ENCODE measurements at regions not wholly inside any gene's neighbourhood (a gene's known extent, or its start where the extent isn't known, plus 50 kb on each side); places are given as distances from the start of the nearest gene placed in this dataset.
"Not testable (repeated sequence)": the region's sequence is repeated elsewhere in the genome, so short reads cannot be mapped to it uniquely, and the experiment has no call there.

GRCh38 chr1:146472192-146472861 is 243.5 kb upstream of the NOTCH2NLA start:
- peak overlapping the region; percentile 38 for H3K27ac Mint-ChIP-seq
- H3K27me3 Mint-ChIP-seq; H3K9me3 Mint-ChIP-seq; H3K4me1 Mint-ChIP-seq; H3K36me3 Mint-ChIP-seq (ENCODE audit: low read depth): not testable (repeated sequence)
- ATAC-seq (replicated peaks): peak; percentile 100
- H3K4me3 Mint-ChIP-seq: peak overlapping the region; percentile 78

- H3K4me1 Mint-ChIP-seq; H3K27me3 Mint-ChIP-seq; H3K9me3 Mint-ChIP-seq; H3K27ac Mint-ChIP-seq; ATAC-seq (replicated peaks); H3K4me3 Mint-ChIP-seq; H3K36me3 Mint-ChIP-seq (ENCODE audit: low read depth): not testable (repeated sequence)
Observed at GRCh38 chr1:146459939-146460338, 231.1 kb upstream of the NOTCH2NLA start.

GRCh38 chr1:146459308-146459707 is 230.5 kb upstream of the NOTCH2NLA start:
- H3K27me3 Mint-ChIP-seq; H3K4me3 Mint-ChIP-seq; H3K9me3 Mint-ChIP-seq; ATAC-seq (replicated peaks); H3K36me3 Mint-ChIP-seq (ENCODE audit: low read depth); H3K4me1 Mint-ChIP-seq; H3K27ac Mint-ChIP-seq: not testable (repeated sequence)

DNA sequence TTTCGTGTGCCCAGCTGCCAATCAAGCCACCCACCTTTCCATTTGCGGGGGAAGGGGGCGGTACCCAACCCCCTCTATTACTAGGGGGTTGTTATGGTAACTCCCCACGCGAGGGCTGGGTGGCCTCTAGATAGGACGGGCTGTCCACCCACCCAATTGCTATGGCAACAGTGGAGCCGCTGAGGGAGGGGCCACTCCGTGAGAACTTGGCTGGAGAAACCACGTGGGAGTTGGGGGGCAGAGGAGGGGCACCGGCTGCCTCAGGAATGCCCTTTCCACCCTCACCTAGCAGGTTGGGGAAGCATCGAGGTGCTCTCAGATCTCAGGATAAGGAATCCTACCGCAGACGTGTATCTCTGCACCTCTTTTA is 220.0 kb upstream of the NOTCH2NLA start:
- H3K4me1 Mint-ChIP-seq: not testable (repeated sequence)

DNA sequence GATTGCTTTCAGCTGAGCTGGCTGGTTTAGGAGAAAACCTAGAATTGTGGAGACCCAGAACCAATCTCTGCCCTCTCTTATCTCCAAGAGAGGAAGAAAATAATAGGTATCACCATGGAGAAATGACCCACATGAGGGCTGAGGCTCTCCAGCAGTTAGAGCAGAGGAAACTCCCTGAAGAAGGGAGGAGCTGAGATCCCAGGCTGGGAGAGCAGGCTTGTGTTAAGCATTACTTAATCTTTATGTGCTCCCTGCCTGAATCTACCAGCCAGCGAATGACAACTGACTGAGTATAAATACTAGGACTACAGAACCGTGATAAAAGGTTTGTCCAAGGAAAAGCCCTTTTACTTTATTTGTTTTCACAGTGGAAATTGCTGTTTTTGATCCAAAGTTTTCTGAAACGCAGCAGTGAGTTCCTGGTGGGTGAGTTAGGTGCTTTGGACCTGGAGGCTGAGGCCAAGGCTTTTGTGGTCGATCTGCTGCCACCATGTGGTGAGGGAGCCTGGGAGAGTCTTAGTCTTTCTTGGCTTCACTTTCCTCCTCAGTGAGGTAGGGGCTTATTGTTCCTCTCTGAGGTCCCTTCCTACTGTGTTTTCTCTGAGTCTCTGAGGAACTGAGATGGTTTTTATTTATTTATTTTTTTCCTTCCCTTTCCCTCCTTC is 219.5 kb upstream of the NOTCH2NLA start:
- H3K4me1 Mint-ChIP-seq; H3K4me3 Mint-ChIP-seq; H3K36me3 Mint-ChIP-seq (ENCODE audit: low read depth); H3K27me3 Mint-ChIP-seq; H3K9me3 Mint-ChIP-seq; H3K27ac Mint-ChIP-seq: not testable (repeated sequence)
- ATAC-seq (replicated peaks): peak; percentile 49

More for the DNA sequence above, 220.0 kb upstream of the NOTCH2NLA start:
- not testable (repeated sequence) for H3K9me3 Mint-ChIP-seq; H3K36me3 Mint-ChIP-seq (ENCODE audit: low read depth); H3K27me3 Mint-ChIP-seq; H3K4me3 Mint-ChIP-seq; H3K27ac Mint-ChIP-seq
- peak; percentile 19 for ATAC-seq (replicated peaks)

DNA sequence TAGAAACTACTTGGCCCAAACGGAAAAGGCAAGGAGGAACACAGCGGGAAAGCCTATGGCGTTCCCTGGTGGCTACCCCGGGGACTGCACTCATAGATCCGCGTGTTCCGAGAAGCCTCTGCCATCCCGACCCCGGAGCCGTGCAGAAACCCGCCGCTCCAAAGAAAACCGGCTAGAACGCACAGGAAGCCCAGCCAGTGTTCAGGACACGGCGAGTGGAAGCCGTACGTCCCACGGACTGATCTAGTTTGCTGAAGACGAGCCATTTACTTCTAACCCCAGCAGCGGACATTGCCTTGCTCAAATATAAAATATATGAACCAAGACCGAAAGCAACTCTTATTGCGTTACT is 215.0 kb upstream of the NOTCH2NLA start:
- not testable (repeated sequence) for H3K27ac Mint-ChIP-seq; H3K4me3 Mint-ChIP-seq; H3K4me1 Mint-ChIP-seq; H3K27me3 Mint-ChIP-seq; ATAC-seq (replicated peaks); H3K9me3 Mint-ChIP-seq; H3K36me3 Mint-ChIP-seq (ENCODE audit: low read depth)

GRCh38 chr1:146443088-146443870 is 214.5 kb upstream of the NOTCH2NLA start:
- not testable (repeated sequence) for H3K4me1 Mint-ChIP-seq; H3K27me3 Mint-ChIP-seq; H3K27ac Mint-ChIP-seq; H3K36me3 Mint-ChIP-seq (ENCODE audit: low read depth); H3K4me3 Mint-ChIP-seq; H3K9me3 Mint-ChIP-seq
- peak; percentile 32 for ATAC-seq (replicated peaks)

DNA sequence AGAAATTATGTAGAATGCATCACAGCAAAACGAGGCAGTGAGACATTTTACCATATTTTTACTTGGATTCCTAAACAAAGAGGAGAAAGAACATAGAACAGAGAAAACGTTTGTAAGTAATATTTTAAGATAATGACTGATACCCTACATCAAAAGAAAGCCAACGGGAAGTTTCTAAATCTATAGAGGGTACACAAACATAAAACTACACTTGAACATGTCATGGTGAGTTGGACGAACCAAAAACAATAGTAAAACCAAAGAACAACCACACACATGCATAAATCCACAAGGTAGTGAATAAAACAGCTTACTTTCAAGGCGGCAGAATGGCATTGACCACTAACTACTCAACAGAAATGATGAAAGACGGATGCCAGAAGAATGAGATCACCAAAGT is 209.7 kb upstream of the NOTCH2NLA start:
- H3K4me3 Mint-ChIP-seq; H3K4me1 Mint-ChIP-seq; H3K27ac Mint-ChIP-seq; H3K27me3 Mint-ChIP-seq; H3K36me3 Mint-ChIP-seq (ENCODE audit: low read depth); H3K9me3 Mint-ChIP-seq; ATAC-seq (replicated peaks): not testable (repeated sequence)

GRCh38 chr1:146416642-146417041 is 187.8 kb upstream of the NOTCH2NLA start:
- not testable (repeated sequence) for H3K4me3 Mint-ChIP-seq; H3K36me3 Mint-ChIP-seq (ENCODE audit: low read depth); H3K4me1 Mint-ChIP-seq; H3K27me3 Mint-ChIP-seq; H3K27ac Mint-ChIP-seq; ATAC-seq (replicated peaks); H3K9me3 Mint-ChIP-seq

DNA sequence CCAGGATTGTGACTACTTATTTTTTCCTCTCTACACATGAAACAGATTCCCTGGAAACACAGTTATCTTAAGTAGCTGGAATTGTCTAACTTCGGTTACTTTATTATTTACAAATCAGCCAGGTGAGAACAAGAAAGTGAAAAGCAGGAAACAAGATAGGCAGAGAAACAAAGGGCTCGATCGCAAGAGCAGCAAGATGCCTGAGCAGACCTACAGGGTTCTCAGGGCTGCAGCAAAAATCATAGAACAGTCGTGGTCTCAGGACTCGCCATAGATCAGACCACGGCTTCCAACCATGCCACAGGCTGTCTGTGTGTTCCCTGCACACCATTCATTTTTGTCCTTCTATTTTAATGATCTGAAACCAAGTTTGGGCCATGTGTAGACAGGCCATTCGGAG is 186.2 kb upstream of the NOTCH2NLA start:
- not testable (repeated sequence) for H3K27me3 Mint-ChIP-seq; H3K36me3 Mint-ChIP-seq (ENCODE audit: low read depth); H3K4me1 Mint-ChIP-seq; ATAC-seq (replicated peaks); H3K9me3 Mint-ChIP-seq
- peak overlapping the region; percentile 77 for H3K4me3 Mint-ChIP-seq
- H3K27ac Mint-ChIP-seq: peak overlapping the region; percentile 71

DNA sequence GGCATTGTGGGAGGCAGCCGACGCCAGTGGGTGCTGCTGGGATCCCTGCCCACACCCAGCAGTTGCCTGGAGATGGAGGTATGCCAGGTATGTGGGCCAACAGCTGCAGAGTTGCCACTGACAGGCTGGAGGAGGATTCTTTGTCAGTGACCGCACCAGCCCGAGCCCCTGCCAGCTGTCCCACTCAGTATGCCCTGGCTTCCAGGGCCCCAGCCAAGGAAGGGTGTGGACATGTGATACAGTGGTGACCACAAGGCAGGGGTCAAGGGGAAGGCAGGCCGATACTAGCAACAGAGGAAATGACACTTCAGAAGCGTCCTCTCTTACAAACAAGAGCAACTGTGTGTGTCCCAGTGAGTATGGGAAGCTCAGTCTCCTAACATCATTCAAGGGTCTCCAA is 185.1 kb upstream of the NOTCH2NLA start:
- not testable (repeated sequence) for H3K36me3 Mint-ChIP-seq (ENCODE audit: low read depth); H3K9me3 Mint-ChIP-seq; H3K4me1 Mint-ChIP-seq; H3K27ac Mint-ChIP-seq; ATAC-seq (replicated peaks); H3K4me3 Mint-ChIP-seq; H3K27me3 Mint-ChIP-seq

- not testable (repeated sequence) for H3K36me3 Mint-ChIP-seq (ENCODE audit: low read depth); H3K9me3 Mint-ChIP-seq; H3K4me1 Mint-ChIP-seq
Observed at GRCh38 chr1:146411923-146412322, 183.1 kb upstream of the NOTCH2NLA start.

GRCh38 chr1:146409817-146410441 is 181.1 kb upstream of the NOTCH2NLA start:
- Mint-ChIP-seq H3K27ac (peak overlapping the region; percentile 92), H3K4me3 (peak overlapping the region; percentile 70)
- not testable (repeated sequence) for H3K4me1 Mint-ChIP-seq; H3K36me3 Mint-ChIP-seq (ENCODE audit: low read depth); H3K9me3 Mint-ChIP-seq; H3K27me3 Mint-ChIP-seq
- ATAC-seq (replicated peaks): peak; percentile 79

More at GRCh38 chr1:146411923-146412322, 183.1 kb upstream of the NOTCH2NLA start:
- peak overlapping the region; percentile 77 for H3K27ac Mint-ChIP-seq
- peak; percentile 81 for ATAC-seq (replicated peaks)
- not testable (repeated sequence) for H3K27me3 Mint-ChIP-seq
- H3K4me3 Mint-ChIP-seq: peak overlapping the region; percentile 84

DNA sequence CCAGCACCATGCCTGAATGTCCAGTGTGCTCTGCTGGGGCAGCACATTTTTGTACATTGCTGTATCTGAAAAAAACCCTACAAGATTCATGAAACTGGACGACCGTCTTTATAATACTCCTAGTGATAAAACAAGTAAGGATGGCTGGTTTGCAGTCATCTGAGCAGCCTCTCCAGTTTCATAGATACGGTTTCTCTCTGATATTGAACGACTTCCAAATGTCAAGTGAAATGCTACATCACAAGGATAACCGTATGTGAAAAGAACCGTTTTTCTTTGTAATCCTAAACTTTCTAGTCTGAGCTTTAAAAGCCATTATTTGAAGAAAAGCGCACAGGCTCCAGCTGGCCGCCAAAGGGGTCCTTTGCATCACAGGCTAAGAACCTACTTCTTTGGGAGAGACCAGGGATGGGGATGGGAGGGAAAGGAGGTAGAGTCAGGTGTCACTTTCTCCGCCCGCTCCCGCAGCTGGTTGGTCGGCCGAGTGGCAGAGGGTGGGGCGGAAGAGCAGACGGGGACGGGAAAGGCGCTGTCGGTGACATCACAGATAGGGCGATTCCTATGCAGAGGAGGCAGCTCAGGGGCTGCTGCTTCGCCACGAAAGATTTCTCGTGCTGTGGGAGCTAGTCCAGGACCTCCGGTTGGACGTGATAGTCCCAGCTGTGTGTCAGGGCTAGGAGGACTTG is 180.4 kb upstream of the NOTCH2NLA start:
- H3K4me3 Mint-ChIP-seq: peak overlapping the region; percentile 70
- H3K9me3 Mint-ChIP-seq; H3K36me3 Mint-ChIP-seq (ENCODE audit: low read depth); H3K4me1 Mint-ChIP-seq; H3K27me3 Mint-ChIP-seq: not testable (repeated sequence)
- peak overlapping the region; percentile 92 for H3K27ac Mint-ChIP-seq
- ATAC-seq (replicated peaks): peak; percentile 78

All from activated T-helper 17 cell treated with anti-CD3 and anti-CD28 coated beads, Interleukin-2, amount 50 U/mL, for 72 hours (primary cell).